ENCODE measurements at regions not wholly inside any gene's neighbourhood (a gene's known extent, or its start where the extent isn't known, plus 50 kb on each side); places are given as distances from the start of the nearest gene placed in this dataset.

- TF ChIP-seq, protein P1, sequence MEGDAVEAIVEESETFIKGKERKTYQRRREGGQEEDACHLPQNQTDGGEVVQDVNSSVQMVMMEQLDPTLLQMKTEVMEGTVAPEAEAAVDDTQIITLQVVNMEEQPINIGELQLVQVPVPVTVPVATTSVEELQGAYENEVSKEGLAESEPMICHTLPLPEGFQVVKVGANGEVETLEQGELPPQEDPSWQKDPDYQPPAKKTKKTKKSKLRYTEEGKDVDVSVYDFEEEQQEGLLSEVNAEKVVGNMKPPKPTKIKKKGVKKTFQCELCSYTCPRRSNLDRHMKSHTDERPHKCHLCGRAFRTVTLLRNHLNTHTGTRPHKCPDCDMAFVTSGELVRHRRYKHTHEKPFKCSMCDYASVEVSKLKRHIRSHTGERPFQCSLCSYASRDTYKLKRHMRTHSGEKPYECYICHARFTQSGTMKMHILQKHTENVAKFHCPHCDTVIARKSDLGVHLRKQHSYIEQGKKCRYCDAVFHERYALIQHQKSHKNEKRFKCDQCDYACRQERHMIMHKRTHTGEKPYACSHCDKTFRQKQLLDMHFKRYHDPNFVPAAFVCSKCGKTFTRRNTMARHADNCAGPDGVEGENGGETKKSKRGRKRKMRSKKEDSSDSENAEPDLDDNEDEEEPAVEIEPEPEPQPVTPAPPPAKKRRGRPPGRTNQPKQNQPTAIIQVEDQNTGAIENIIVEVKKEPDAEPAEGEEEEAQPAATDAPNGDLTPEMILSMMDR (IDR thresholded peaks at IDR 0.05): no peak
Observed at GRCh38 chr2:143928613-143929012, 591.3 kb downstream of the ZEB2 start.

DNA sequence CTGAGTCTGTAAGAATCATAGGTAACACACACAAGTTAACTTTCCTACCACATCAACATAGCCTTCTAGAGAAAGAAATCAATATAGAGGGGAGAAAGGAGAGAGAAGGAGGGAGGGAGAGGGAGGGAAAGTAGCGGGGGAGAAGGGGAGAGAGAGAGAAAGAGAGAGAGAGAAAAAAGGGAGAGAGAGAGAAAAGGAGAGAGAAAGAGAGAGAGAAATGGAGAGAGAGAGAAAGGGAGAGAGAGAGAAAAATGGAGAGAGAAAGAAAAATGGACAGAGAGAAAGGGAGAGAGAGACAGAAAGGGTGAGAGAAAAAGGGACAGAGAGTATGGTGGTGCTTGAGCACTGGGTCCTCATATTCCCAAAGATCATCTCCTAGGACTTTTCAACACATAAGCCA, 591.7 kb downstream of the ZEB2 start:
- TF ChIP-seq, protein P1 (IDR thresholded peaks at IDR 0.05): no peak

DNA sequence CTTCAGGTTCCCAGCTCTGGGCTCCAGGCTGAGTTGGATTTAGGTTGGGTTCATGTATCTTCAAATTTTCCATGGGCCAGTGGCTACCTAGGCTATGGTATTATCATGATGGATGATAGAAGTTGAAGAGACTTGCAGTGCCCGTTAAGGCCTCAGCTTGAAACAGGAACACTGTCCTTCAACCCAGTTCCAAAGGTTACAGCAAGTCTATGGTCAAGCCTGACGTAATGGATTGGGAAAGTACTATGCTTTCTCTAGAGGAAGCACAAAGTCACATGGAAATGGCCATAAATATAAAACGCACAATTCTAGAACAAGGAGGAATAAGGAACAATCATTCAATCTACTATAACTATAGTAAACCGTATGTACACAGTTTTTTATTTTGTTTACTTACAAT, 593.2 kb downstream of the ZEB2 start:
- TF ChIP-seq, protein P1 (IDR thresholded peaks at IDR 0.05): no peak

DNA sequence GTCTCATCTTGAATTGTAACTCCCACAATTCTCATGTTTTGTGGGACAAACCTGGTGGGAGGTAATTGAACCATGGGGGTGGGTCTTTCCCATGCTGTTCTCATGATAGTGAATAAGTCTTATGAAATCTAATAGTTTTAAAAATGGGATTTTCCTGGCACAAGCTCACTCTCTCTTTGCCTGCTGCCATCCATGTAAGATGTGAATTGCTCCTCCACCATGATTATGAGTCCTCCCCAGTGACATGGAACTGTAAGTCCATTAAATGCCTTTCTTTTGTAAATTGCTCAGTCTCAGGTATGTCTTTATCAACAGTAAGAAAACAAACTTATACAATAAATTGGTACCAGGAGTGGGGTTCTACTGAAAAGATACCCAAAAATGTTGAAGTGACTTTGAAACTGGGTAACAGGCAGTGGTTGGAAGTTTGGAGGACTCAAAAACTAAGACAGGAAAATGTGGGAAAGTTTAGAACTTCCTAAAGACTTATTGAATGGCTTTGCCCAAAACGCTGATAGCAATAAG, 601.4 kb downstream of the ZEB2 start:
- TF ChIP-seq, protein P1 (IDR thresholded peaks at IDR 0.05): no peak

- TF ChIP-seq, protein P1 (IDR thresholded peaks at IDR 0.05): no peak
Observed at GRCh38 chr2:143916781-143917180, 603.1 kb downstream of the ZEB2 start.

DNA sequence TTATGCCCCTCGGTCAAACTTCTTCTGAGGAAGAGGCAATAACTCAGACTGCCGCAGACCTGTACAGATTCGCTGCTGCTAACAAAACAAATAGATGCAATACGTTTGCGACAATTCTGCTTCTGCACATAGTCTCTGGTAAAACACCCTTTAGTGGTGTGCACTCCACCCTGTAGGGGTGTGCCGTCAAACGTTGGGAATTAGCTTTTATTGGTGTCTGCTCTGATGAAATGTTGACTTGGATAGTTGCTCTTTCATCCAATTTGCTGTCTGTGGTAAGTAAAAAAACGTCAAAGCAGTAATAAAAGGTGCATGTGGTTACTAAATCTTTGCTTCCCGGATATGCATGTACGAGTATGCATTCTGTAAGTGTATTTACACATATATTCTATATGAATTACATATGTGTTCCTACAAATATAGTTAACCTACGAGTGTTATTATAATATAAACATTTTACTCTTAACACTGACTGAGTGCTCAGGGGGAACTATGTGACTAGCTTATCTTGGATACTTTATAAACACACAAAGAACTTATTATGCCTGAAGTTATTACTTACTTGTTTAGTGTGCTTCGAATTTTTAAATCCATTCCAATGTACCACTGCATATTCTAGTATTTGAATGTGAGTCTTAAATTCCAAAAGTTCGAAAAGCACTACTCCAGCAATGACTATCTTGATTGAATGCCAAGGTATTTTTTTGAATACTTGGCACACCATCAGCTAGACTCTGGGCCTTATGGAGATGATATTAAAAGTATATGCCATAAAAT, 610.2 kb downstream of the ZEB2 start:
- TF ChIP-seq, protein P1 (IDR thresholded peaks at IDR 0.05): no peak

DNA sequence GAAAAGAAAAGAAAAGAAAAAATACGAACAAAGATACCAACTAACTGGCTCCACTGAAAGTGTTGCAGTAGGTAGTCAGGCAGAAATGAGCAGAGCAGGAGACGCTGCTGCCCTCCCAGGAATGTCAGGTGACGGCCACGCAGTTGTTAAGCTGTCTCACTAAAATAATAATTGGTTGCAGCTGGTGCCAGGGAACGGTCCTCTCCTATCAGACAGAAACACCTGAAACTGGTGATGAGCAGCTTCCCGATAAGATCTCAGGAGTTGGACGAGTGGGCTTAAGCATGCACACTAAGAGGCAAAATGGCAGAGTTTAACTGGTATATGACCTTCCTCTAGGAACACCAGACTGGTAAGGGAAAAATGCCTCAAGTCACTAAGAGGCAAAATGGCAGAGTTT, 611.1 kb downstream of the ZEB2 start:
- TF ChIP-seq, protein P1 (IDR thresholded peaks at IDR 0.05): no peak
